IMR-90 (cell line): ENCODE measurements at regions not wholly inside any gene's neighbourhood (a gene's known extent, or its start where the extent isn't known, plus 50 kb on each side); places are given as distances from the start of the nearest gene placed in this dataset.

Experiments
- ATAC-seq: fragments of 200-7000 bp; cut with Tn5 transposase; 2 replicates; pipeline ENCODE4 v1.9.1; 2020; ENCODE audit warnings: low read depth, mild to moderate bottlenecking, moderate library complexity
- BruUV-seq: library from RNA; stranded (reverse); fragments of 400-500 nt; replicated peaks from 2 replicates; lab custom pipeline; 2021; lab: Mats Ljungman, UMichigan
- CTCF ChIA-PET: fragments of 300-600 bp; formaldehyde crosslinking; extraction: SDS; loops from one replicate; lab custom pipeline; 2021; ENCODE audit warnings: antibody characterized with exemption; lab: Yijun Ruan, JAX
- POLR2A ChIA-PET: fragments of 300-600 bp; sonication (Branson Sonifier 250); formaldehyde crosslinking; loops from one replicate; lab custom pipeline; 2022; ENCODE audit warnings: antibody characterized with exemption; ENCODE audit not compliant: unreplicated experiment; lab: Charles Lee
- DNase-seq: peaks from one replicate; pipeline ENCODE4 v3.0.0; 2013
- H2AFZ ChIP-seq: replicated peaks from 2 replicates; pipeline ENCODE3; 2013; ENCODE audit warnings: low read length, mild to moderate bottlenecking; ENCODE audit not compliant: poor library complexity
- H2AK5ac ChIP-seq: 2 replicates; pipeline ENCODE4 v1.6.1; 2013; ENCODE audit warnings: low read depth, low read length, inconsistent platforms
- H2AK9ac ChIP-seq: replicated peaks from 2 replicates; pipeline ENCODE3; 2013; ENCODE audit warnings: mild to moderate bottlenecking, low read depth, low read length, moderate library complexity; ENCODE audit not compliant: poor library complexity
- H2BK120ac ChIP-seq: 2 replicates; pipeline ENCODE4 v1.6.1; 2013; ENCODE audit warnings: low read depth, low read length, inconsistent platforms
- H2BK15ac ChIP-seq: 3 replicates; pipeline ENCODE4 v1.6.1; 2013; ENCODE audit warnings: low read depth, low read length, inconsistent platforms
- H2BK20ac ChIP-seq: 2 replicates; pipeline ENCODE4 v1.6.1; 2013; ENCODE audit warnings: low read depth, mild to moderate bottlenecking, inconsistent platforms, low read length, moderate library complexity
- H2BK5ac ChIP-seq: 2 replicates; pipeline ENCODE4 v1.6.1; 2013; ENCODE audit warnings: mild to moderate bottlenecking, low read depth, low read length, inconsistent platforms; ENCODE audit not compliant: poor library complexity, severe bottlenecking
- H3K14ac ChIP-seq: replicated peaks from 2 replicates; pipeline ENCODE4 v1.6.1; 2013; ENCODE audit warnings: low read depth, low read length, inconsistent platforms
- H3K18ac ChIP-seq: 2 replicates; pipeline ENCODE4 v1.6.1; 2013; ENCODE audit warnings: low read depth, low read length, control low read depth
- H3K23ac ChIP-seq: 2 replicates; pipeline ENCODE4 v1.6.1; 2013; ENCODE audit warnings: low read depth, low read length, inconsistent platforms
- H3K27ac ChIP-seq: 2 replicates; pipeline ENCODE4 v1.5.1; 2013; ENCODE audit warnings: mild to moderate bottlenecking, control low read depth, low read length; ENCODE audit not compliant: insufficient read depth
- H3K27me3 ChIP-seq: 2 replicates; pipeline ENCODE4 v1.6.1; 2013; ENCODE audit warnings: low read length; ENCODE audit not compliant: control insufficient read depth, insufficient read depth
- H3K36me3 ChIP-seq: 2 replicates; pipeline ENCODE4 v1.6.1; 2013; ENCODE audit warnings: low read length, mixed read lengths; ENCODE audit not compliant: control insufficient read depth, insufficient read depth
- H3K4ac ChIP-seq: 2 replicates; pipeline ENCODE4 v1.6.1; 2013; ENCODE audit warnings: low read depth, low read length, inconsistent platforms
- H3K4me1 ChIP-seq: 2 replicates; pipeline ENCODE4 v1.6.1; 2013; ENCODE audit warnings: low read length, mixed read lengths; ENCODE audit not compliant: control insufficient read depth, insufficient read depth
- H3K4me2 ChIP-seq: 2 replicates; pipeline ENCODE4 v1.6.1; 2013; ENCODE audit warnings: low read depth, mild to moderate bottlenecking, control low read depth, low read length, moderate library complexity
- H3K4me3 ChIP-seq: 2 replicates; pipeline ENCODE4 v1.5.1; 2013; ENCODE audit warnings: low read depth, mild to moderate bottlenecking, control low read depth, low read length, moderate library complexity; ENCODE audit not compliant: insufficient read depth
- H3K56ac ChIP-seq: 2 replicates; pipeline ENCODE4 v1.6.1; 2013; ENCODE audit warnings: low read length, inconsistent platforms; ENCODE audit not compliant: insufficient read depth; ENCODE audit errors: extremely low read depth
- H3K79me1 ChIP-seq, 2 experiments: 2 replicates each; pipeline ENCODE4 v1.6.1; 2013; ENCODE audit warnings: low read length in 2 of 2, inconsistent platforms in 1 of 2, low read depth in 1 of 2
- H3K9ac ChIP-seq: 2 replicates; pipeline ENCODE4 v1.6.1; 2013; ENCODE audit warnings: low read depth, low read length, control low read depth
- H3K9me1 ChIP-seq: 2 replicates; pipeline ENCODE4 v1.6.1; 2013; ENCODE audit warnings: low read length, inconsistent platforms; ENCODE audit not compliant: insufficient read depth
- H3K9me3 ChIP-seq: 2 replicates; pipeline ENCODE4 v1.6.1; 2013; ENCODE audit warnings: low read length; ENCODE audit not compliant: control insufficient read depth, insufficient read depth
- H4K20me1 ChIP-seq: 2 replicates; pipeline ENCODE4 v1.6.1; 2013; ENCODE audit warnings: low read length, inconsistent platforms; ENCODE audit not compliant: insufficient read depth
- H4K5ac ChIP-seq: 2 replicates; pipeline ENCODE4 v1.6.1; 2013; ENCODE audit warnings: mild to moderate bottlenecking, low read depth, low read length, control low read depth
- H4K8ac ChIP-seq, 2 experiments: 2 replicates each; pipeline ENCODE4 v1.6.1; 2013; ENCODE audit warnings: low read depth in 2 of 2, low read length in 2 of 2, control low read depth in 1 of 2, inconsistent platforms in 1 of 2
- H4K91ac ChIP-seq: 2 replicates; pipeline ENCODE4 v1.6.1; 2013; ENCODE audit warnings: low read depth, low read length, inconsistent platforms; ENCODE audit not compliant: insufficient read depth
- BHLHE40 ChIP-seq: fragments of 150-350 bp; IDR thresholded peaks from 2 replicates; pipeline ENCODE4 v1.6.1; 2016; ENCODE audit warnings: mild to moderate bottlenecking, low read depth, low read length
- CEBPB ChIP-seq: IDR thresholded peaks from 2 replicates; pipeline ENCODE4 v1.6.1; 2012; ENCODE audit warnings: low read depth, low read length, improper control_type of control experiment
- CHD1 ChIP-seq: IDR thresholded peaks from 2 replicates; pipeline ENCODE4 v1.6.1; 2012; ENCODE audit warnings: low read depth, low read length, improper control_type of control experiment
- MAFK ChIP-seq: IDR thresholded peaks from 2 replicates; pipeline ENCODE4 v1.6.1; 2012; ENCODE audit warnings: low read depth, low read length, improper control_type of control experiment
- MXI1 ChIP-seq: IDR thresholded peaks from 2 replicates; pipeline ENCODE4 v1.6.1; 2012; ENCODE audit warnings: low read depth, mild to moderate bottlenecking, low read length, moderate library complexity, borderline replicate concordance
- NFE2L2 ChIP-seq: fragments of 150-350 bp; IDR thresholded peaks from 2 replicates; pipeline ENCODE4 v1.6.1; 2016; ENCODE audit warnings: low read depth, mild to moderate bottlenecking, low read length
- POLR2A ChIP-seq: IDR thresholded peaks from 2 replicates; pipeline ENCODE4 v1.6.1; 2012; ENCODE audit warnings: mild to moderate bottlenecking, low read depth, low read length
- RCOR1 ChIP-seq: IDR thresholded peaks from 2 replicates; pipeline ENCODE4 v1.6.1; 2012; ENCODE audit warnings: mild to moderate bottlenecking, low read length, improper control_type of control experiment; ENCODE audit not compliant: insufficient replicate concordance
- RFX5 ChIP-seq: IDR thresholded peaks from 2 replicates; pipeline ENCODE4 v1.8.0; 2012; ENCODE audit warnings: low read depth, mild to moderate bottlenecking, low read length, moderate library complexity
- SMC3 ChIP-seq: fragments of 150-350 bp; IDR thresholded peaks from 2 replicates; pipeline ENCODE4 v1.6.1; 2016; ENCODE audit warnings: low read depth, mild to moderate bottlenecking, antibody characterized with exemption, low read length, moderate library complexity
- WGBS, 2 experiments: methylation state at CpG; one replicate each; pipeline versions ENCODE4 v1.1.5 to v1.1.7; 2013; ENCODE audit warnings: missing lambda C conversion rate in 2 of 2; ENCODE audit not compliant: insufficient read length in 1 of 2; ENCODE audit errors: extremely low coverage in 2 of 2; 5-methylcytosine and 5-hydroxymethylcytosine counted together
- dilution Hi-C: fragments of 300-500 bp; cut with HindIII; formaldehyde crosslinking; loops from one replicate; pipeline ENCODE4 v1.14.3; 2018; ENCODE audit warnings: low sequenced_read_pairs; ENCODE audit not compliant: unreplicated experiment
- in situ Hi-C: fragments of 300-500 bp; cut with MboI; formaldehyde crosslinking; loops from 3 replicates; pipeline ENCODE4 v1.14.3; 2019; ENCODE audit warnings: low sequenced_read_pairs, inconsistent platforms, mixed read lengths
- intact Hi-C: fragments of 100-400 bp; cut with micrococcal nuclease; formaldehyde crosslinking; loops from 2 replicates; pipeline ENCODE4 v1.10.0; 2022
- TF ChIP-seq, protein P1 (sequence below): conservative IDR thresholded peaks from 2 replicates; pipeline ENCODE4 v1.5.1; 2012; ENCODE audit warnings: mild to moderate bottlenecking, low read depth, low read length, improper control_type of control experiment
- TF ChIP-seq, protein P2 (sequence below): fragments of 150-350 bp; IDR thresholded peaks from 2 replicates; pipeline ENCODE4 v1.6.1; 2017; ENCODE audit warnings: mild to moderate bottlenecking, antibody characterized with exemption, low read length, low read depth
- TF ChIP-seq, protein P3 (sequence below): fragments of 150-350 bp; IDR thresholded peaks from 2 replicates; pipeline ENCODE4 v1.6.1; 2016; ENCODE audit warnings: low read depth, mild to moderate bottlenecking, low read length, moderate library complexity, borderline replicate concordance

DNA sequence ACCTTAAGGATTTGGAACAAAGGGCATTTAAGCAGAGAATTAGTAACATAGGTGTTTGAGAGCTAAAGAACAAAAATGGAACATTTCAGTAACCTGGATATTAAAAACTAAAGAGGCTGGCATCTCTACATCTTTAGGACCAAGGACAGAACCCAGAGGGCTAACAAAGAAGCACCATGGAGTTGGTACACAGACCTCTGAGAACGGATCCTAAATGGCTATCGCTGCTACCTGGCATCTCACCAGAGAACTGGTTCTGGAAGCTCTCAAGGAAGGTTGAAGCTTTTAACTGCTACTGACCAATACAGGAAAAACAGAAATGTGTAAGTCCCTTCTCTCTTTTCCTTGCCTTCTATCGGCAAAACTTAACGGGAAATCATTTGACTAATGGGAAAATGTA, 118.4 kb upstream of the TLL1 start:
- no peak overlapping the region for H2BK120ac ChIP-seq
- intact Hi-C loops (no loop called here), dilution Hi-C loops (no loop called here), in situ Hi-C loops (no loop called here)
- H2AK5ac ChIP-seq: no peak overlapping the region
- H3K18ac ChIP-seq: no peak overlapping the region
- no peak overlapping the region for H2AK9ac ChIP-seq
- H3K56ac ChIP-seq: no peak overlapping the region
- ChIA-PET CTCF (no interaction called here), POLR2A (no interaction called here)
- no peaks in the 10 kb centered on the region for H3K9me1 ChIP-seq
- TF ChIP-seq NFE2L2: no peak
- no peak for TF ChIP-seq CEBPB
- no peak for TF ChIP-seq MXI1
- TF ChIP-seq, protein P1, sequence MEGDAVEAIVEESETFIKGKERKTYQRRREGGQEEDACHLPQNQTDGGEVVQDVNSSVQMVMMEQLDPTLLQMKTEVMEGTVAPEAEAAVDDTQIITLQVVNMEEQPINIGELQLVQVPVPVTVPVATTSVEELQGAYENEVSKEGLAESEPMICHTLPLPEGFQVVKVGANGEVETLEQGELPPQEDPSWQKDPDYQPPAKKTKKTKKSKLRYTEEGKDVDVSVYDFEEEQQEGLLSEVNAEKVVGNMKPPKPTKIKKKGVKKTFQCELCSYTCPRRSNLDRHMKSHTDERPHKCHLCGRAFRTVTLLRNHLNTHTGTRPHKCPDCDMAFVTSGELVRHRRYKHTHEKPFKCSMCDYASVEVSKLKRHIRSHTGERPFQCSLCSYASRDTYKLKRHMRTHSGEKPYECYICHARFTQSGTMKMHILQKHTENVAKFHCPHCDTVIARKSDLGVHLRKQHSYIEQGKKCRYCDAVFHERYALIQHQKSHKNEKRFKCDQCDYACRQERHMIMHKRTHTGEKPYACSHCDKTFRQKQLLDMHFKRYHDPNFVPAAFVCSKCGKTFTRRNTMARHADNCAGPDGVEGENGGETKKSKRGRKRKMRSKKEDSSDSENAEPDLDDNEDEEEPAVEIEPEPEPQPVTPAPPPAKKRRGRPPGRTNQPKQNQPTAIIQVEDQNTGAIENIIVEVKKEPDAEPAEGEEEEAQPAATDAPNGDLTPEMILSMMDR: no peak
- TF ChIP-seq SMC3: no peak
- TF ChIP-seq, protein P2, sequence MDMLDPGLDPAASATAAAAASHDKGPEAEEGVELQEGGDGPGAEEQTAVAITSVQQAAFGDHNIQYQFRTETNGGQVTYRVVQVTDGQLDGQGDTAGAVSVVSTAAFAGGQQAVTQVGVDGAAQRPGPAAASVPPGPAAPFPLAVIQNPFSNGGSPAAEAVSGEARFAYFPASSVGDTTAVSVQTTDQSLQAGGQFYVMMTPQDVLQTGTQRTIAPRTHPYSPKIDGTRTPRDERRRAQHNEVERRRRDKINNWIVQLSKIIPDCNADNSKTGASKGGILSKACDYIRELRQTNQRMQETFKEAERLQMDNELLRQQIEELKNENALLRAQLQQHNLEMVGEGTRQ: no peak
- TF ChIP-seq RCOR1: no peak
- TF ChIP-seq, protein P3, sequence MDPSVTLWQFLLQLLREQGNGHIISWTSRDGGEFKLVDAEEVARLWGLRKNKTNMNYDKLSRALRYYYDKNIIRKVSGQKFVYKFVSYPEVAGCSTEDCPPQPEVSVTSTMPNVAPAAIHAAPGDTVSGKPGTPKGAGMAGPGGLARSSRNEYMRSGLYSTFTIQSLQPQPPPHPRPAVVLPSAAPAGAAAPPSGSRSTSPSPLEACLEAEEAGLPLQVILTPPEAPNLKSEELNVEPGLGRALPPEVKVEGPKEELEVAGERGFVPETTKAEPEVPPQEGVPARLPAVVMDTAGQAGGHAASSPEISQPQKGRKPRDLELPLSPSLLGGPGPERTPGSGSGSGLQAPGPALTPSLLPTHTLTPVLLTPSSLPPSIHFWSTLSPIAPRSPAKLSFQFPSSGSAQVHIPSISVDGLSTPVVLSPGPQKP: no peak
- TF ChIP-seq POLR2A: no peak
- TF ChIP-seq BHLHE40: no peak
- no peak for TF ChIP-seq MAFK
- no peak for TF ChIP-seq CHD1
- TF ChIP-seq RFX5: no peak
- H3K4me1 ChIP-seq: no peaks in the 10 kb centered on the region
- no peak overlapping the region for H3K9ac ChIP-seq
- no peaks in the 10 kb centered on the region for H3K36me3 ChIP-seq
- H3K79me1 ChIP-seq: no peaks in the 10 kb centered on the region
- no peak overlapping the region for H3K4me2 ChIP-seq
- ATAC-seq: no peak
- DNase-seq: no peak
- H3K27me3 ChIP-seq: no peaks in the 10 kb centered on the region
- H2BK15ac ChIP-seq: no peak overlapping the region
- no peak overlapping the region for H2AFZ ChIP-seq
- 60% methylated on average over 1 of the region's 4 CpGs; no CpG with 5 or more reads in 1 of the 2 experiments for WGBS, 2 experiments
- peaks cover 10% of the 10 kb centered on the region for H3K9me3 ChIP-seq
- no peak overlapping the region for H3K4ac ChIP-seq
- no peaks in the 10 kb centered on the region for H4K20me1 ChIP-seq
- no peak overlapping the region for H4K5ac ChIP-seq
- H3K14ac ChIP-seq: no peak overlapping the region
- no peak overlapping the region for H3K4me3 ChIP-seq
- no peak overlapping the region for H3K27ac ChIP-seq
- H4K91ac ChIP-seq: no peak overlapping the region
- H3K23ac ChIP-seq: no peak overlapping the region
- H4K8ac ChIP-seq: no peak overlapping the region
- no peak overlapping the region for H2BK5ac ChIP-seq
- no TSS peak for BruUV-seq
- no peak overlapping the region for H2BK20ac ChIP-seq
